ENCODE measurements at regions not wholly inside any gene's neighbourhood (a gene's known extent, or its start where the extent isn't known, plus 50 kb on each side); places are given as distances from the start of the nearest gene placed in this dataset.

- TF ChIP-seq, protein P1, sequence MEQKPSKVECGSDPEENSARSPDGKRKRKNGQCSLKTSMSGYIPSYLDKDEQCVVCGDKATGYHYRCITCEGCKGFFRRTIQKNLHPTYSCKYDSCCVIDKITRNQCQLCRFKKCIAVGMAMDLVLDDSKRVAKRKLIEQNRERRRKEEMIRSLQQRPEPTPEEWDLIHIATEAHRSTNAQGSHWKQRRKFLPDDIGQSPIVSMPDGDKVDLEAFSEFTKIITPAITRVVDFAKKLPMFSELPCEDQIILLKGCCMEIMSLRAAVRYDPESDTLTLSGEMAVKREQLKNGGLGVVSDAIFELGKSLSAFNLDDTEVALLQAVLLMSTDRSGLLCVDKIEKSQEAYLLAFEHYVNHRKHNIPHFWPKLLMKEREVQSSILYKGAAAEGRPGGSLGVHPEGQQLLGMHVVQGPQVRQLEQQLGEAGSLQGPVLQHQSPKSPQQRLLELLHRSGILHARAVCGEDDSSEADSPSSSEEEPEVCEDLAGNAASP (IDR thresholded peaks at IDR 0.05) = no peak
- 0 out of 2 replicates have a peak, but pooled peaks have one; percentile 27 for TF ChIP-seq SIN3B (IDR thresholded peaks at IDR 0.05; ENCODE audit: low read depth)
- peak; percentile 49; the same call in 1 of the 2 replicates for TF ChIP-seq SP1 (CRISPR knock-in tag; IDR thresholded peaks at IDR 0.05)
- no peak for TF ChIP-seq SRF (CRISPR knock-in tag; IDR thresholded peaks at IDR 0.05)
- TF ChIP-seq CREM (IDR thresholded peaks at IDR 0.05; ENCODE audit: low read depth) = peak; percentile 81
- no peak for TF ChIP-seq ZNF561 (CRISPR knock-in tag; conservative IDR thresholded peaks at IDR 0.05)
- TF ChIP-seq PRDM10 (IDR thresholded peaks at IDR 0.05; ENCODE audit: partially characterized antibody) = no peak
- TF ChIP-seq SOX6 (IDR thresholded peaks at IDR 0.05) = no peak
- no peak for TF ChIP-seq CLOCK (CRISPR knock-in tag; IDR thresholded peaks at IDR 0.05; ENCODE audit: borderline replicate concordance)
- no peak for TF ChIP-seq ZNF384 (IDR thresholded peaks at IDR 0.05; ENCODE audit: low read depth, low read length)
- TF ChIP-seq ZBTB5 (IDR thresholded peaks at IDR 0.05) = no peak
- TF ChIP-seq WHSC1 (IDR thresholded peaks at IDR 0.05; ENCODE audit: low read length) = no peak
- no peak for TF ChIP-seq NCOA2 (IDR thresholded peaks at IDR 0.05; ENCODE audit: partially characterized antibody in 2 of 2)
- no peak for TF ChIP-seq MBD2 (IDR thresholded peaks at IDR 0.05; ENCODE audit: borderline replicate concordance, low read depth)
- TF ChIP-seq HNRNPH1 (optimal IDR thresholded peaks at IDR 0.05; ENCODE audit: low read depth, low read length) = no peak
- TF ChIP-seq, protein P2, sequence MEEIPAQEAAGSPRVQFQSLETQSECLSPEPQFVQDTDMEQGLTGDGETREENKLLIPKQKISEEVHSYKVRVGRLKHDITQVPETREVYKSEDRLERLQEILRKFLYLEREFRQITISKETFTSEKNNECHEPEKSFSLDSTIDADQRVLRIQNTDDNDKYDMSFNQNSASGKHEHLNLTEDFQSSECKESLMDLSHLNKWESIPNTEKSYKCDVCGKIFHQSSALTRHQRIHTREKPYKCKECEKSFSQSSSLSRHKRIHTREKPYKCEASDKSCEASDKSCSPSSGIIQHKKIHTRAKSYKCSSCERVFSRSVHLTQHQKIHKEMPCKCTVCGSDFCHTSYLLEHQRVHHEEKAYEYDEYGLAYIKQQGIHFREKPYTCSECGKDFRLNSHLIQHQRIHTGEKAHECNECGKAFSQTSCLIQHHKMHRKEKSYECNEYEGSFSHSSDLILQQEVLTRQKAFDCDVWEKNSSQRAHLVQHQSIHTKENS (CRISPR knock-in tag; IDR thresholded peaks at IDR 0.05) = no peak
- no peak for TF ChIP-seq ZC3H8 (IDR thresholded peaks at IDR 0.05)
Measured at GRCh38 chr2:144332356-144333142, 187.4 kb downstream of the ZEB2 start (continued).
